ENCODE measurements at regions not wholly inside any gene's neighbourhood (a gene's known extent, or its start where the extent isn't known, plus 50 kb on each side); places are given as distances from the start of the nearest gene placed in this dataset.

DNA sequence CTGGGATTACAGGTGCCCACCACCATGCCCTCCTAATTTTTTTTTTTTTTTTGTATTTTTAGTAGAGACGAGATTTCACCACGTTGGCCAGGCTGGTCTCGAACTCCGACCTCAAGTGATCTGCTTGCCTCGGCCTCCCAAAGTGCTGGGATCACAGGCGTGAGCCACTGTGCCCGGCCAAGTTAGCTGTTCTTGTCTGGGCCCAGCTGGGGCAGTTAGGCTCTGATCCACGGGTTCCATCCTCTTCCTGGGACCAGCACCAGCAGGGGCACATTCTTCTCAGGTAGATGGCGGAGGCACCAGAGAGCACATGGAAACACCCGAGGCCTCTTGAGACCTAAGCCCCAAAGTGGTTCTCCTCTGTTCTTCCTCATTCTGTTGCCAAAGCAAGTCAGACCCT, 281.6 kb downstream of the PBX3 start:
- in situ Hi-C loops (cut with MboI) (no loop called here), intact Hi-C loops (cut with micrococcal nuclease) (no loop called here)
- Histone ChIP-seq H3K9me1 (ENCODE audit: control insufficient read depth, insufficient read depth, low read length) (no peaks in the 10 kb centered on the region), H3K27ac (ENCODE audit: extremely low read depth, low read depth, low read length) (no peak overlapping the region), H3K9me3 (replicated peaks; ENCODE audit: control insufficient read depth, insufficient read depth, low read depth, low read length) (no peaks in the 10 kb centered on the region), H3K4me1 (replicated peaks in 1 of 2; ENCODE audit: control insufficient read depth in 2 of 2, insufficient read depth in 2 of 2, low read length in 2 of 2) (no peaks in the 10 kb centered on the region), H3K9ac (ENCODE audit: insufficient read depth in 1 of 2, low read depth in 2 of 2, low read length in 2 of 2) (no peak overlapping the region), H4K20me1 (replicated peaks; ENCODE audit: control insufficient read depth, insufficient read depth, low read length) (no peaks in the 10 kb centered on the region), H2AFZ (ENCODE audit: low read depth, low read length) (no peak overlapping the region), H3K4me3 (no peak overlapping the region), H3K79me2 (ENCODE audit: control insufficient read depth, insufficient read depth, low read length) (no peaks in the 10 kb centered on the region), H3K4me2 (ENCODE audit: insufficient read depth, low read length) (no peak overlapping the region), H3K27me3 (ENCODE audit: control insufficient read depth in 2 of 2, insufficient read depth in 2 of 2, low read length in 2 of 2) (no peaks in the 10 kb centered on the region; a peak in 2 of 5 replicates), H3K36me3 (ENCODE audit: control insufficient read depth, insufficient read depth, low read length) (no peaks in the 10 kb centered on the region)
- TF ChIP-seq TBP (optimal IDR thresholded peaks at IDR 0.05; ENCODE audit: low read depth, low read length) (no peak), ARHGAP35 (IDR thresholded peaks at IDR 0.05; ENCODE audit: partially characterized antibody) (no peak), NEUROD1 (IDR thresholded peaks at IDR 0.05; ENCODE audit: borderline replicate concordance, low read depth, low read length, partially characterized antibody) (no peak), MBD2 (IDR thresholded peaks at IDR 0.05; ENCODE audit: borderline replicate concordance, low read depth) (no peak), ZNF253 (CRISPR knock-in tag; conservative IDR thresholded peaks at IDR 0.05) (no peak), ZNF175 (CRISPR knock-in tag; IDR thresholded peaks at IDR 0.05; ENCODE audit: low read depth) (no peak)
- TF ChIP-seq, protein P1, sequence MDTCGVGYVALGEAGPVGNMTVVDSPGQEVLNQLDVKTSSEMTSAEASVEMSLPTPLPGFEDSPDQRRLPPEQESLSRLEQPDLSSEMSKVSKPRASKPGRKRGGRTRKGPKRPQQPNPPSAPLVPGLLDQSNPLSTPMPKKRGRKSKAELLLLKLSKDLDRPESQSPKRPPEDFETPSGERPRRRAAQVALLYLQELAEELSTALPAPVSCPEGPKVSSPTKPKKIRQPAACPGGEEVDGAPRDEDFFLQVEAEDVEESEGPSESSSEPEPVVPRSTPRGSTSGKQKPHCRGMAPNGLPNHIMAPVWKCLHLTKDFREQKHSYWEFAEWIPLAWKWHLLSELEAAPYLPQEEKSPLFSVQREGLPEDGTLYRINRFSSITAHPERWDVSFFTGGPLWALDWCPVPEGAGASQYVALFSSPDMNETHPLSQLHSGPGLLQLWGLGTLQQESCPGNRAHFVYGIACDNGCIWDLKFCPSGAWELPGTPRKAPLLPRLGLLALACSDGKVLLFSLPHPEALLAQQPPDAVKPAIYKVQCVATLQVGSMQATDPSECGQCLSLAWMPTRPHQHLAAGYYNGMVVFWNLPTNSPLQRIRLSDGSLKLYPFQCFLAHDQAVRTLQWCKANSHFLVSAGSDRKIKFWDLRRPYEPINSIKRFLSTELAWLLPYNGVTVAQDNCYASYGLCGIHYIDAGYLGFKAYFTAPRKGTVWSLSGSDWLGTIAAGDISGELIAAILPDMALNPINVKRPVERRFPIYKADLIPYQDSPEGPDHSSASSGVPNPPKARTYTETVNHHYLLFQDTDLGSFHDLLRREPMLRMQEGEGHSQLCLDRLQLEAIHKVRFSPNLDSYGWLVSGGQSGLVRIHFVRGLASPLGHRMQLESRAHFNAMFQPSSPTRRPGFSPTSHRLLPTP (IDR thresholded peaks at IDR 0.05; ENCODE audit: borderline replicate concordance, extremely low read depth, insufficient read length) = no peak
- no TSS peak for BruUV-seq (replicated peaks)
- 2% methylated on average over 8 of the region's 10 CpGs for WGBS (ENCODE audit: insufficient coverage, low coverage, missing lambda C conversion rate)
- ChIA-PET CTCF (ENCODE audit: low intra/inter-chr PET ratio) (interaction anchor here (0.7 kb wide), 1 partner anchor 1644 kb away, joined by 3 read pairs; no protein-coding TSS in a partner anchor), POLR2A (no interaction called here)
- FAIRE-seq (no peak), DNase-seq (ENCODE audit: extremely low read depth in 1 of 4, low spot score in 3 of 4) (no peak), ATAC-seq (no peak)

Data from K562 (cell line).